Ishikawa (cell line): ENCODE measurements at regions not wholly inside any gene's neighbourhood (a gene's known extent, or its start where the extent isn't known, plus 50 kb on each side); places are given as distances from the start of the nearest gene placed in this dataset.

Source experiments
- CEBPB ChIP-seq: IDR thresholded peaks from 2 replicates; pipeline ENCODE4 v1.6.1; 2012
- CREB1 ChIP-seq: IDR thresholded peaks from 2 replicates; pipeline ENCODE4 v1.6.1; 2012; ENCODE audit warnings: low read depth
- EGR1 ChIP-seq: IDR thresholded peaks from 2 replicates; pipeline ENCODE4 v1.6.1; 2012
- EP300 ChIP-seq: IDR thresholded peaks from 2 replicates; pipeline ENCODE4 v1.6.1; 2012; ENCODE audit warnings: borderline replicate concordance
- FOXM1 ChIP-seq: IDR thresholded peaks from 2 replicates; pipeline ENCODE4 v1.6.1; 2012; ENCODE audit warnings: low read depth, borderline replicate concordance
- NFIC ChIP-seq: IDR thresholded peaks from 2 replicates; pipeline ENCODE4 v1.6.1; 2012
- RAD21 ChIP-seq: IDR thresholded peaks from 2 replicates; pipeline ENCODE4 v1.6.1; 2012; ENCODE audit warnings: low read depth
- REST ChIP-seq: IDR thresholded peaks from 2 replicates; pipeline ENCODE4 v1.6.1; 2012; ENCODE audit warnings: low read depth, mild to moderate bottlenecking
- TAF1 ChIP-seq: IDR thresholded peaks from 2 replicates; pipeline ENCODE4 v1.6.1; 2012; ENCODE audit warnings: low read depth, mild to moderate bottlenecking
- TCF12 ChIP-seq: IDR thresholded peaks from 2 replicates; pipeline ENCODE4 v1.6.1; 2012; ENCODE audit warnings: low read depth
- TEAD4 ChIP-seq: IDR thresholded peaks from 2 replicates; pipeline ENCODE4 v1.6.1; 2012
- USF1 ChIP-seq: IDR thresholded peaks from 2 replicates; pipeline ENCODE4 v1.6.1; 2012
- YY1 ChIP-seq: IDR thresholded peaks from 2 replicates; pipeline ENCODE4 v1.6.1; 2012; ENCODE audit warnings: low read depth
- ZBTB7A ChIP-seq: IDR thresholded peaks from 2 replicates; pipeline ENCODE4 v1.6.1; 2012; ENCODE audit warnings: low read depth
- TF ChIP-seq, protein P1 (sequence below): IDR thresholded peaks from 2 replicates; pipeline ENCODE4 v1.6.1; 2012

DNA sequence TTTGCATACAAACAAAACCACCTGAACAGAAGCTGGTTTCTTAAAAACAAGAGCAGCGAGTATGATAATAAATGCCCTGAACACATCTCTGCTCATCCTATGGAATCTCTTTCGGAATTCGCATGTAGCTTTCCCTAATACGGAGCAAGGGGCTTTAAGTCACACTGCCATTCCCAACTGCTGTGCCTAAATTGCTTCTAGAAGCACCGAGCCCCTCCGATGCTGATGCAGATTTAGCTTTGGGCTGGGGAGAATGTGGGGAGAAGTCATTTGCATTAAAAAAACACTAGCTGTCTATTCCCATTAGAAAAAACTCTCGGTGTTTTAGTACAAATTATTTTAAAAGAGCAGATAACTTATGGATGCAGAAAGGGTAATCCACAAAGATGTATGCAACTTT lies 76.9 kb downstream of the CD83 start:
- TF ChIP-seq, protein P1, sequence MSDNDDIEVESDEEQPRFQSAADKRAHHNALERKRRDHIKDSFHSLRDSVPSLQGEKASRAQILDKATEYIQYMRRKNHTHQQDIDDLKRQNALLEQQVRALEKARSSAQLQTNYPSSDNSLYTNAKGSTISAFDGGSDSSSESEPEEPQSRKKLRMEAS: no peak
- TF ChIP-seq CREB1 (no peak), EP300 (no peak), TAF1 (no peak), YY1 (no peak), EGR1 (no peak), TCF12 (no peak)

DNA sequence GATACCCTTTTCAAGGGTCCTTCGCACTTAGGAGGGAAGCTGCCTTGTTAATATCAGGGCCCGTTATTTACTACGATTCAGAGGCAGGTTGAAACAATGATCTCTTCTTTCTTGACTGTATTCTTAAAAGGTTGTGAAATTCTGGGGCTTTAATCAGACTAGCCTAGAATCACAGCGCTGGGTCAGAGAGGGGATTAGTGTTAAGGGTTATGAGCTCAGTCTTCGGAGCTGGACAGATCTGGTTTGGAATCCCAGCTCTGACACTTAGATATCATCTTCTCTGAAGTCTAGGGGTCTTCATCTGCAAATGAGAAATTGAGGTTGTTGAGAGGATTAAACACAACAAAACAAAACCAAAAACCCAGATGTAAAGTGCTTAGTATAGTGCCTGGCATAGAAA lies 77.4 kb downstream of the CD83 start:
- TF ChIP-seq EP300 (no peak), RAD21 (no peak), FOXM1 (no peak), TEAD4 (no peak), TAF1 (no peak), CEBPB (no peak), TCF12 (no peak), YY1 (no peak), USF1 (no peak), NFIC (no peak), REST (no peak), ZBTB7A (no peak)

GRCh38 chr6:14196026-14196425 lies 78.5 kb downstream of the CD83 start:
- TF ChIP-seq NFIC: no peak
- no peak for TF ChIP-seq ZBTB7A
- TF ChIP-seq EP300: no peak
- no peak for TF ChIP-seq CEBPB
- TF ChIP-seq TAF1: no peak
- TF ChIP-seq YY1: no peak
- TF ChIP-seq CREB1: no peak
- TF ChIP-seq REST: no peak
- no peak for TF ChIP-seq FOXM1
- TF ChIP-seq, protein P1: no peak

GRCh38 chr6:14197118-14197517 lies 79.5 kb downstream of the CD83 start:
- TF ChIP-seq EGR1: no peak
- TF ChIP-seq, protein P1: no peak
- no peak for TF ChIP-seq RAD21
- TF ChIP-seq REST: no peak
- no peak for TF ChIP-seq FOXM1
- no peak for TF ChIP-seq YY1
- no peak for TF ChIP-seq CREB1

GRCh38 chr6:14200047-14200446 lies 82.5 kb downstream of the CD83 start:
- no peak for TF ChIP-seq FOXM1

DNA sequence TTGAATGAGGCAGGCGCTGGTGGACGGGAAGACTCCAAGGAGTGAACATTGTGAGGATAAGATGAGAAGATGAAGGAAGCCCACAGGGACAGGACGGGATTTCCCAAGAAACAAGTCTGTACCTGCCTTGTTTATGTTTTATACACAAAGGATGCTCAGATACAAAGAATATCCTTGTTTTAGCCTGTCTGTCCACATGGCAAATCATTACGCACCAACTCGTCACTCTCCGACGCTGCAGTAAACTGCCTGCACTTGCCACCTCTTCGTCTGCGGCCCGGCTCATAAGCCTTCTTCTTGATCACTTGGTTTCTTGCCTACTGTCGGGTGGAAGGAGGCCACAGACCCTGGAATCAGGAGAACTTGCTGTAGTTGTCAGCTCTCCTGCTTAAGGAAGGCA lies 85.4 kb downstream of the CD83 start:
- TF ChIP-seq RAD21: no peak
- no peak for TF ChIP-seq USF1
- no peak for TF ChIP-seq TEAD4
- TF ChIP-seq ZBTB7A: no peak
- TF ChIP-seq TAF1: no peak
- no peak for TF ChIP-seq TCF12
- TF ChIP-seq NFIC: no peak
- TF ChIP-seq, protein P1: no peak
- TF ChIP-seq EP300: no peak
- no peak for TF ChIP-seq FOXM1
- TF ChIP-seq CEBPB: no peak
- TF ChIP-seq YY1: no peak
- no peak for TF ChIP-seq REST
- no peak for TF ChIP-seq EGR1
- TF ChIP-seq CREB1: no peak
